Keratinocyte (primary cell): ENCODE measurements at regions not wholly inside any gene's neighbourhood (a gene's known extent, or its start where the extent isn't known, plus 50 kb on each side); places are given as distances from the start of the nearest gene placed in this dataset.

ENCODE experiments used
- DNase-seq: peaks from one replicate; pipeline ENCODE4 v3.0.0-alpha.2; 2011; ENCODE audit warnings: low read depth, missing footprints, low spot score
- FAIRE-seq: peaks from 2 replicates; lab custom pipeline; 2011; peaks lifted over from hg19 to GRCh38; lab: Jason Lieb, UNC
- H2AFZ ChIP-seq: 2 replicates; pipeline ENCODE4 v1.6.0; 2012; ENCODE audit warnings: low read length, control low read depth, inconsistent platforms; ENCODE audit not compliant: control insufficient read depth
- H3K27ac ChIP-seq: 2 replicates; pipeline ENCODE4 v1.5.1; 2011; ENCODE audit warnings: low read length; ENCODE audit not compliant: control insufficient read depth, insufficient read depth
- H3K27me3 ChIP-seq: 3 replicates; pipeline ENCODE4 v1.6.0; 2011; ENCODE audit warnings: low read length; ENCODE audit not compliant: control insufficient read depth, insufficient read depth; ENCODE audit errors: extremely low read depth
- H3K36me3 ChIP-seq, 2 experiments: 2 replicates in 1 of 2; 3 replicates in 1 of 2; pipeline ENCODE4 v1.5.1; 2011; ENCODE audit warnings: low read length in 2 of 2, mild to moderate bottlenecking in 1 of 2; ENCODE audit not compliant: control insufficient read depth in 2 of 2, insufficient read depth in 2 of 2; ENCODE audit errors: extremely low read depth in 1 of 2
- H3K4me1 ChIP-seq: 3 replicates; pipeline ENCODE4 v1.5.1; 2011; ENCODE audit warnings: low read length; ENCODE audit not compliant: control insufficient read depth, insufficient read depth; ENCODE audit errors: extremely low read depth
- H3K4me2 ChIP-seq: 3 replicates; pipeline ENCODE4 v1.6.0; 2011; ENCODE audit warnings: low read depth, low read length; ENCODE audit not compliant: control insufficient read depth, insufficient read depth; ENCODE audit errors: extremely low read depth
- H3K4me3 ChIP-seq, 3 experiments: fragments of 200-600 bp in 1 of 3; sonication (generic) in 1 of 3; 2 replicates in 2 of 3; 3 replicates in 1 of 3; pipeline ENCODE4 v1.5.1; 2011 to 2016; ENCODE audit warnings: low read length in 3 of 3, mild to moderate bottlenecking in 3 of 3, control low read depth in 2 of 3, inconsistent platforms in 1 of 3, low read depth in 1 of 3, mixed read lengths in 1 of 3, mixed run types in 1 of 3, moderate library complexity in 1 of 3; ENCODE audit not compliant: control insufficient read depth in 2 of 3, insufficient read depth in 2 of 3; ENCODE audit errors: extremely low read depth in 1 of 3
- H3K79me2 ChIP-seq: 2 replicates; pipeline ENCODE4 v1.6.0; 2012; ENCODE audit warnings: low read length; ENCODE audit not compliant: control insufficient read depth, insufficient read depth
- H3K9ac ChIP-seq: 3 replicates; pipeline ENCODE4 v1.6.0; 2011; ENCODE audit warnings: low read length; ENCODE audit not compliant: control insufficient read depth, insufficient read depth; ENCODE audit errors: extremely low read depth
- H3K9me1 ChIP-seq: 3 replicates; pipeline ENCODE4 v1.6.0; 2011; ENCODE audit warnings: low read length; ENCODE audit not compliant: control insufficient read depth, insufficient read depth; ENCODE audit errors: extremely low read depth
- H3K9me3 ChIP-seq: 2 replicates; pipeline ENCODE4 v1.5.1; 2012; ENCODE audit warnings: low read depth, low read length; ENCODE audit not compliant: control insufficient read depth
- H4K20me1 ChIP-seq: 3 replicates; pipeline ENCODE4 v1.6.0; 2011; ENCODE audit warnings: low read length; ENCODE audit not compliant: control insufficient read depth, insufficient read depth; ENCODE audit errors: extremely low read depth
- EZH2 ChIP-seq: IDR thresholded peaks from one replicate; pipeline ENCODE4 v1.6.1; 2012; ENCODE audit warnings: inconsistent platforms, mild to moderate bottlenecking, low read length, moderate library complexity
- dilution Hi-C: fragments of 300-500 bp; cut with MboI; formaldehyde crosslinking; loops from one replicate; pipeline ENCODE4 v1.7.0; 2020; ENCODE audit warnings: low sequenced_read_pairs; ENCODE audit not compliant: extremely low pct_ligation_motif_present
- TF ChIP-seq, protein P1 (sequence below), 3 experiments: IDR thresholded peaks in 1 of 3; conservative IDR thresholded peaks in 1 of 3; optimal IDR thresholded peaks in 1 of 3; 2 replicates in 2 of 3; 3 replicates in 1 of 3; pipeline versions ENCODE3 to v1.5.1; 2011; ENCODE audit warnings: low read length in 3 of 3, mild to moderate bottlenecking in 3 of 3, moderate library complexity in 2 of 3, control low read depth in 1 of 3, inconsistent platforms in 1 of 3; ENCODE audit not compliant: insufficient read depth in 2 of 3; ENCODE audit errors: extremely low read depth in 1 of 3

GRCh38 chr13:78820541-78820940 is 161.6 kb upstream of the OBI1 start:
- no peaks in the 10 kb centered on the region for H3K27me3 ChIP-seq
- no peak overlapping the region for H3K9ac ChIP-seq
- no peaks in the 10 kb centered on the region for H3K4me1 ChIP-seq
- H3K9me1 ChIP-seq: no peaks in the 10 kb centered on the region
- H3K27ac ChIP-seq: no peak overlapping the region
- dilution Hi-C loops: no loop called here
- H3K4me2 ChIP-seq: no peak overlapping the region
- no peaks in the 10 kb centered on the region for H4K20me1 ChIP-seq
- H3K36me3 ChIP-seq: no peaks in the 10 kb centered on the region
- H3K9me3 ChIP-seq: no peaks in the 10 kb centered on the region
- H2AFZ ChIP-seq: no peak overlapping the region
- DNase-seq: no peak
- no peaks in the 10 kb centered on the region for H3K79me2 ChIP-seq
- FAIRE-seq: no peak
- TF ChIP-seq, protein P1, sequence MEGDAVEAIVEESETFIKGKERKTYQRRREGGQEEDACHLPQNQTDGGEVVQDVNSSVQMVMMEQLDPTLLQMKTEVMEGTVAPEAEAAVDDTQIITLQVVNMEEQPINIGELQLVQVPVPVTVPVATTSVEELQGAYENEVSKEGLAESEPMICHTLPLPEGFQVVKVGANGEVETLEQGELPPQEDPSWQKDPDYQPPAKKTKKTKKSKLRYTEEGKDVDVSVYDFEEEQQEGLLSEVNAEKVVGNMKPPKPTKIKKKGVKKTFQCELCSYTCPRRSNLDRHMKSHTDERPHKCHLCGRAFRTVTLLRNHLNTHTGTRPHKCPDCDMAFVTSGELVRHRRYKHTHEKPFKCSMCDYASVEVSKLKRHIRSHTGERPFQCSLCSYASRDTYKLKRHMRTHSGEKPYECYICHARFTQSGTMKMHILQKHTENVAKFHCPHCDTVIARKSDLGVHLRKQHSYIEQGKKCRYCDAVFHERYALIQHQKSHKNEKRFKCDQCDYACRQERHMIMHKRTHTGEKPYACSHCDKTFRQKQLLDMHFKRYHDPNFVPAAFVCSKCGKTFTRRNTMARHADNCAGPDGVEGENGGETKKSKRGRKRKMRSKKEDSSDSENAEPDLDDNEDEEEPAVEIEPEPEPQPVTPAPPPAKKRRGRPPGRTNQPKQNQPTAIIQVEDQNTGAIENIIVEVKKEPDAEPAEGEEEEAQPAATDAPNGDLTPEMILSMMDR (optimal IDR thresholded peaks at IDR 0.05 in 1 of 3, IDR thresholded peaks at IDR 0.05 in 1 of 3, conservative IDR thresholded peaks at IDR 0.05 in 1 of 3; ENCODE audit: extremely low read depth in 1 of 3, insufficient read depth in 2 of 3, low read length in 3 of 3): no peak
- TF ChIP-seq EZH2: no peak
- H3K4me3 ChIP-seq: no peak overlapping the region

DNA sequence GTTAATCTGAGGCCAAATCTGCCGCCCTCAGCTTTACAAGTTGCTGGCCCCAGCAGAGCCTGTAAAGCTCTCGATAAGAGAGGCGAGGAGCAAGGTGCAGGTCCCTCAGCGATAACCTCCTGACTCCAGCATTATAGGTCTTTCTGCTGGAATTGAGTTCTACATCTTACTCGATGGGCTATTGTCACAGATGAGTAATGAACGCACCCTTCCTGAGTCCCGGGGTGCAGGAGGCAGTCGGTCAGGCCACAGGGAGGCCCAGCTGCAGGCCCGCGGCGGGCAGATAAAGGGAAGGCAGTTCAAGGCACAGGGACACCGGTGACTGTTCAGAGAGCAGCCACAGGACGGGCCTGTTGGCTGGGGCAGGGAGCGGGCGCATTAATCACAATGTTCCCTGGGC is 157.6 kb upstream of the OBI1 start:
- Histone ChIP-seq H3K79me2 (no peaks in the 10 kb centered on the region), H3K4me3 (no peak overlapping the region), H4K20me1 (no peaks in the 10 kb centered on the region), H3K9me1 (no peaks in the 10 kb centered on the region), H3K9ac (no peak overlapping the region), H2AFZ (no peak overlapping the region), H3K4me1 (no peaks in the 10 kb centered on the region), H3K36me3 (no peaks in the 10 kb centered on the region), H3K4me2 (no peak overlapping the region), H3K27me3 (no peaks in the 10 kb centered on the region), H3K27ac (no peak overlapping the region), H3K9me3 (no peaks in the 10 kb centered on the region)
- dilution Hi-C loops: no loop called here
- TF ChIP-seq, protein P1 (optimal IDR thresholded peaks at IDR 0.05 in 1 of 3, IDR thresholded peaks at IDR 0.05 in 1 of 3, conservative IDR thresholded peaks at IDR 0.05 in 1 of 3; ENCODE audit: extremely low read depth in 1 of 3, insufficient read depth in 2 of 3, low read length in 3 of 3): no peak
- no peak for TF ChIP-seq EZH2
- FAIRE-seq: no peak
- DNase-seq: no peak
